ENCODE measurements at regions not wholly inside any gene's neighbourhood (a gene's known extent, or its start where the extent isn't known, plus 50 kb on each side); places are given as distances from the start of the nearest gene placed in this dataset.

- TF ChIP-seq POLR2AphosphoS5 (IDR thresholded peaks at IDR 0.05) (no peak), TAF1 (IDR thresholded peaks at IDR 0.05; ENCODE audit: low read depth) (no peak), MXI1 (conservative IDR thresholded peaks at IDR 0.05; ENCODE audit: poor library complexity, severe bottlenecking) (no peak), RAD21 (conservative IDR thresholded peaks at IDR 0.05) (no peak), SMC3 (conservative IDR thresholded peaks at IDR 0.05; ENCODE audit: poor library complexity) (no peak), EZH2 (IDR thresholded peaks at IDR 0.05; ENCODE audit: borderline replicate concordance, insufficient read depth, low read length, poor library complexity, severe bottlenecking) (no peak)
- TF ChIP-seq, protein P1, sequence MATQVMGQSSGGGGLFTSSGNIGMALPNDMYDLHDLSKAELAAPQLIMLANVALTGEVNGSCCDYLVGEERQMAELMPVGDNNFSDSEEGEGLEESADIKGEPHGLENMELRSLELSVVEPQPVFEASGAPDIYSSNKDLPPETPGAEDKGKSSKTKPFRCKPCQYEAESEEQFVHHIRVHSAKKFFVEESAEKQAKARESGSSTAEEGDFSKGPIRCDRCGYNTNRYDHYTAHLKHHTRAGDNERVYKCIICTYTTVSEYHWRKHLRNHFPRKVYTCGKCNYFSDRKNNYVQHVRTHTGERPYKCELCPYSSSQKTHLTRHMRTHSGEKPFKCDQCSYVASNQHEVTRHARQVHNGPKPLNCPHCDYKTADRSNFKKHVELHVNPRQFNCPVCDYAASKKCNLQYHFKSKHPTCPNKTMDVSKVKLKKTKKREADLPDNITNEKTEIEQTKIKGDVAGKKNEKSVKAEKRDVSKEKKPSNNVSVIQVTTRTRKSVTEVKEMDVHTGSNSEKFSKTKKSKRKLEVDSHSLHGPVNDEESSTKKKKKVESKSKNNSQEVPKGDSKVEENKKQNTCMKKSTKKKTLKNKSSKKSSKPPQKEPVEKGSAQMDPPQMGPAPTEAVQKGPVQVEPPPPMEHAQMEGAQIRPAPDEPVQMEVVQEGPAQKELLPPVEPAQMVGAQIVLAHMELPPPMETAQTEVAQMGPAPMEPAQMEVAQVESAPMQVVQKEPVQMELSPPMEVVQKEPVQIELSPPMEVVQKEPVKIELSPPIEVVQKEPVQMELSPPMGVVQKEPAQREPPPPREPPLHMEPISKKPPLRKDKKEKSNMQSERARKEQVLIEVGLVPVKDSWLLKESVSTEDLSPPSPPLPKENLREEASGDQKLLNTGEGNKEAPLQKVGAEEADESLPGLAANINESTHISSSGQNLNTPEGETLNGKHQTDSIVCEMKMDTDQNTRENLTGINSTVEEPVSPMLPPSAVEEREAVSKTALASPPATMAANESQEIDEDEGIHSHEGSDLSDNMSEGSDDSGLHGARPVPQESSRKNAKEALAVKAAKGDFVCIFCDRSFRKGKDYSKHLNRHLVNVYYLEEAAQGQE (IDR thresholded peaks at IDR 0.05; ENCODE audit: borderline replicate concordance) = no peak
- H3K9me3 ChIP-seq (ENCODE audit: low read length) = no peaks in the 10 kb centered on the region
- H4K20me1 ChIP-seq (ENCODE audit: insufficient read depth) = no peaks in the 10 kb centered on the region
- no peaks in the 10 kb centered on the region for H3K9me2 ChIP-seq (ENCODE audit: insufficient read depth, low read length)
- no peak overlapping the region for H3K27ac ChIP-seq (ENCODE audit: low read length)
- no peaks in the 10 kb centered on the region for H3K36me3 ChIP-seq (ENCODE audit: insufficient read depth, low read length)
- H3K9ac ChIP-seq (ENCODE audit: low read length) = no peak overlapping the region
- H2AFZ ChIP-seq (ENCODE audit: low read depth, low read length) = no peak overlapping the region
- no peaks in the 10 kb centered on the region for H3K79me2 ChIP-seq (replicated peaks; ENCODE audit: insufficient read depth, low read length)
- no peak overlapping the region for H3K4me2 ChIP-seq (ENCODE audit: low read length)
- no peak overlapping the region for H3K4me3 ChIP-seq (ENCODE audit: low read length)
- no peaks in the 10 kb centered on the region for H3F3A ChIP-seq (ENCODE audit: insufficient read depth, low read length, poor library complexity, severe bottlenecking)
- H3K27me3 ChIP-seq (ENCODE audit: insufficient read depth, low read depth, low read length) = no peaks in the 10 kb centered on the region
Observed at GRCh38 chr10:59016043-59016442, 160.4 kb upstream of the PHYHIPL start.

- H3F3A ChIP-seq (ENCODE audit: insufficient read depth, low read length, poor library complexity, severe bottlenecking) = no peaks in the 10 kb centered on the region
- no peak overlapping the region for H2AFZ ChIP-seq (ENCODE audit: low read depth, low read length)
- no peak overlapping the region for H3K4me3 ChIP-seq (ENCODE audit: low read length)
- no peak for TF ChIP-seq SMC3 (conservative IDR thresholded peaks at IDR 0.05; ENCODE audit: poor library complexity)
- TF ChIP-seq EZH2 (IDR thresholded peaks at IDR 0.05; ENCODE audit: borderline replicate concordance, insufficient read depth, low read length, poor library complexity, severe bottlenecking) = no peak
- no peak for TF ChIP-seq TAF1 (IDR thresholded peaks at IDR 0.05; ENCODE audit: low read depth)
- TF ChIP-seq POLR2AphosphoS5 (IDR thresholded peaks at IDR 0.05) = no peak
- TF ChIP-seq MXI1 (conservative IDR thresholded peaks at IDR 0.05; ENCODE audit: poor library complexity, severe bottlenecking) = no peak
- no peak for TF ChIP-seq EP300 (conservative IDR thresholded peaks at IDR 0.05; ENCODE audit: poor library complexity, severe bottlenecking)
- TF ChIP-seq RAD21 (conservative IDR thresholded peaks at IDR 0.05) = no peak
- TF ChIP-seq, protein P2, sequence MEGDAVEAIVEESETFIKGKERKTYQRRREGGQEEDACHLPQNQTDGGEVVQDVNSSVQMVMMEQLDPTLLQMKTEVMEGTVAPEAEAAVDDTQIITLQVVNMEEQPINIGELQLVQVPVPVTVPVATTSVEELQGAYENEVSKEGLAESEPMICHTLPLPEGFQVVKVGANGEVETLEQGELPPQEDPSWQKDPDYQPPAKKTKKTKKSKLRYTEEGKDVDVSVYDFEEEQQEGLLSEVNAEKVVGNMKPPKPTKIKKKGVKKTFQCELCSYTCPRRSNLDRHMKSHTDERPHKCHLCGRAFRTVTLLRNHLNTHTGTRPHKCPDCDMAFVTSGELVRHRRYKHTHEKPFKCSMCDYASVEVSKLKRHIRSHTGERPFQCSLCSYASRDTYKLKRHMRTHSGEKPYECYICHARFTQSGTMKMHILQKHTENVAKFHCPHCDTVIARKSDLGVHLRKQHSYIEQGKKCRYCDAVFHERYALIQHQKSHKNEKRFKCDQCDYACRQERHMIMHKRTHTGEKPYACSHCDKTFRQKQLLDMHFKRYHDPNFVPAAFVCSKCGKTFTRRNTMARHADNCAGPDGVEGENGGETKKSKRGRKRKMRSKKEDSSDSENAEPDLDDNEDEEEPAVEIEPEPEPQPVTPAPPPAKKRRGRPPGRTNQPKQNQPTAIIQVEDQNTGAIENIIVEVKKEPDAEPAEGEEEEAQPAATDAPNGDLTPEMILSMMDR (IDR thresholded peaks at IDR 0.05; ENCODE audit: poor library complexity, severe bottlenecking) = no peak
- TF ChIP-seq, protein P1 (IDR thresholded peaks at IDR 0.05; ENCODE audit: borderline replicate concordance) = no peak
- no peaks in the 10 kb centered on the region for H4K20me1 ChIP-seq (ENCODE audit: insufficient read depth)
- H3K36me3 ChIP-seq (ENCODE audit: insufficient read depth, low read length) = no peaks in the 10 kb centered on the region
- H3K27me3 ChIP-seq (ENCODE audit: insufficient read depth, low read depth, low read length) = no peaks in the 10 kb centered on the region
- no peaks in the 10 kb centered on the region for H3K9me2 ChIP-seq (ENCODE audit: insufficient read depth, low read length)
- H3K9ac ChIP-seq (ENCODE audit: low read length) = no peak overlapping the region
- H3K9me3 ChIP-seq (ENCODE audit: low read length) = no peaks in the 10 kb centered on the region
- H3K79me2 ChIP-seq (replicated peaks; ENCODE audit: insufficient read depth, low read length) = no peaks in the 10 kb centered on the region
- H3K27ac ChIP-seq (ENCODE audit: low read length) = no peak overlapping the region
- no peak overlapping the region for H3K4me2 ChIP-seq (ENCODE audit: low read length)
Observed at GRCh38 chr10:59018977-59019376, 157.5 kb upstream of the PHYHIPL start.
